ENCODE measurements at regions not wholly inside any gene's neighbourhood (a gene's known extent, or its start where the extent isn't known, plus 50 kb on each side); places are given as distances from the start of the nearest gene placed in this dataset.

DNA sequence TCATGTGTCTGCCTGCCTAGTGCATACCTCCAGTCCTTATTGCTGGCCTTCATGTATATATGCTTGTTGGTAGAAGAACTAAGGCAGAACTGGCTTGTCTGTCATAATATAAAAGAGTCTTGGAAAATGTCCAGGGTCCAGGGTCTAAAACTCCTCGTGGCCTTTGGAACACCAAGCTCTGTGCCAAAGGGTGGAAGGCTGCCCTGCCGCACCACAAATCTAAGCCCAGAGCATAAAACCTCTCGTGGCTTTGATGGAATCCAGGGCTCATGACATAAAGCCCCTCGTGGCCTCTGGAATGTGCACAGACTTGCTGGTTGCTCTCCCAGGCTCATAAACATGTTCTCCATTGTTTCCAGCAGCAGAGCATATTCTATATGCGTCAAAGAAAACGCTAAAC, 107.9 kb downstream of the BBS10 start:
- TF ChIP-seq, protein P1, sequence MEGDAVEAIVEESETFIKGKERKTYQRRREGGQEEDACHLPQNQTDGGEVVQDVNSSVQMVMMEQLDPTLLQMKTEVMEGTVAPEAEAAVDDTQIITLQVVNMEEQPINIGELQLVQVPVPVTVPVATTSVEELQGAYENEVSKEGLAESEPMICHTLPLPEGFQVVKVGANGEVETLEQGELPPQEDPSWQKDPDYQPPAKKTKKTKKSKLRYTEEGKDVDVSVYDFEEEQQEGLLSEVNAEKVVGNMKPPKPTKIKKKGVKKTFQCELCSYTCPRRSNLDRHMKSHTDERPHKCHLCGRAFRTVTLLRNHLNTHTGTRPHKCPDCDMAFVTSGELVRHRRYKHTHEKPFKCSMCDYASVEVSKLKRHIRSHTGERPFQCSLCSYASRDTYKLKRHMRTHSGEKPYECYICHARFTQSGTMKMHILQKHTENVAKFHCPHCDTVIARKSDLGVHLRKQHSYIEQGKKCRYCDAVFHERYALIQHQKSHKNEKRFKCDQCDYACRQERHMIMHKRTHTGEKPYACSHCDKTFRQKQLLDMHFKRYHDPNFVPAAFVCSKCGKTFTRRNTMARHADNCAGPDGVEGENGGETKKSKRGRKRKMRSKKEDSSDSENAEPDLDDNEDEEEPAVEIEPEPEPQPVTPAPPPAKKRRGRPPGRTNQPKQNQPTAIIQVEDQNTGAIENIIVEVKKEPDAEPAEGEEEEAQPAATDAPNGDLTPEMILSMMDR (IDR thresholded peaks at IDR 0.05): no peak
- no peak for TF ChIP-seq JUN (IDR thresholded peaks at IDR 0.05)
- no peak for TF ChIP-seq KDM1A (IDR thresholded peaks at IDR 0.05; ENCODE audit: low read depth)
- no peak for TF ChIP-seq ZNF302 (CRISPR knock-in tag; IDR thresholded peaks at IDR 0.05)
- no peak for TF ChIP-seq RARB (CRISPR knock-in tag; IDR thresholded peaks at IDR 0.05)
- TF ChIP-seq RFX5 (IDR thresholded peaks at IDR 0.05): no peak
- TF ChIP-seq, protein P2, sequence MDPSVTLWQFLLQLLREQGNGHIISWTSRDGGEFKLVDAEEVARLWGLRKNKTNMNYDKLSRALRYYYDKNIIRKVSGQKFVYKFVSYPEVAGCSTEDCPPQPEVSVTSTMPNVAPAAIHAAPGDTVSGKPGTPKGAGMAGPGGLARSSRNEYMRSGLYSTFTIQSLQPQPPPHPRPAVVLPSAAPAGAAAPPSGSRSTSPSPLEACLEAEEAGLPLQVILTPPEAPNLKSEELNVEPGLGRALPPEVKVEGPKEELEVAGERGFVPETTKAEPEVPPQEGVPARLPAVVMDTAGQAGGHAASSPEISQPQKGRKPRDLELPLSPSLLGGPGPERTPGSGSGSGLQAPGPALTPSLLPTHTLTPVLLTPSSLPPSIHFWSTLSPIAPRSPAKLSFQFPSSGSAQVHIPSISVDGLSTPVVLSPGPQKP (IDR thresholded peaks at IDR 0.05; ENCODE audit: low read depth, low read length): no peak
- TF ChIP-seq, protein P3, sequence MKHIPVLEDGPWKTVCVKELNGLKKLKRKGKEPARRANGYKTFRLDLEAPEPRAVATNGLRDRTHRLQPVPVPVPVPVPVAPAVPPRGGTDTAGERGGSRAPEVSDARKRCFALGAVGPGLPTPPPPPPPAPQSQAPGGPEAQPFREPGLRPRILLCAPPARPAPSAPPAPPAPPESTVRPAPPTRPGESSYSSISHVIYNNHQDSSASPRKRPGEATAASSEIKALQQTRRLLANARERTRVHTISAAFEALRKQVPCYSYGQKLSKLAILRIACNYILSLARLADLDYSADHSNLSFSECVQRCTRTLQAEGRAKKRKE (CRISPR knock-in tag; IDR thresholded peaks at IDR 0.05; ENCODE audit: low read depth): no peak
- no peak for TF ChIP-seq POLR2A (IDR thresholded peaks at IDR 0.05; ENCODE audit: low read length)
